GM21381 (cell line): ENCODE measurements at regions not wholly inside any gene's neighbourhood (a gene's known extent, or its start where the extent isn't known, plus 50 kb on each side); places are given as distances from the start of the nearest gene placed in this dataset.

Source experiments
- ATAC-seq: cut with Tn5 transposase; IDR thresholded peaks from one replicate; pipeline ENCODE4 v1.9.1; 2021; ENCODE audit warnings: mild to moderate bottlenecking, moderate library complexity; ENCODE audit not compliant: unreplicated experiment

DNA sequence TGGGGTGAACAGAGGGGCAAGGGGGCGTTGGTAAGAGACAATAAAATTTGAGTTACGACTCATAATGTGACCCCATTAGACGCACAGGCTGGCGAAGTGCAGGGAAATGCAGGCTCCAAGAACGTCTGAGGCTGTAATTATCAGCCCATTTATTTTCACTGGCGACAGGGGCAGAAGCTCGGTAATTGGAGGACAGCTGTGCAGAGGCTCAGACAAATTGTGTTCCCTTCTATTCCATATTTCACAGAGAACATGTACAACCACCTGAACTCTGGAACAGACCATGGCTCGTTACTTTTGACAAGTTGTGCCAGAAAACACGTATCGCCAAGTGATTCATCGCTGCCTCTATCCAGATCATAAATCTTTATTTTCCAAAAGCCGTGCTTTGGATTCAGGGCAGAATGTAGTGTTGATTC, 137.3 kb upstream of the FRMD4A start:
- no peak for ATAC-seq

DNA sequence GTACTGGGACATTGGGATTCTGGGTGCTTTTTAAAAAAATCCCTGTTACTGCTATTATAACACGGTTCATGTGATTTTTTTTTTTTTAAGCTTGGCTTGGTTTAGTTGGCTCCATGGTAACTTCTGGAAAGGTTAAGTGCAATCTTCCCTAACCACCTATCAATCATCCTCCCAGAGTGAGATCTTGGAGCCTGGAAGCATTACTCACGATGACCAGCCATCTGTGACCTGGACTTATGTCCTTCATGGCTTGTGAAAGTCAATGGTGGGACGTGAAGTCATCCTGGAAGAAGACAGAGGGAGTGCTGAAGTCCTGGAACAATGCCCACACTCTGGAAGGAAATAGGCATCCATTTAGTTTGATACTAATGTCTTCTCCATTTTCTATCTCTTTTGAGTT, 135.5 kb upstream of the FRMD4A start:
- no peak for ATAC-seq

DNA sequence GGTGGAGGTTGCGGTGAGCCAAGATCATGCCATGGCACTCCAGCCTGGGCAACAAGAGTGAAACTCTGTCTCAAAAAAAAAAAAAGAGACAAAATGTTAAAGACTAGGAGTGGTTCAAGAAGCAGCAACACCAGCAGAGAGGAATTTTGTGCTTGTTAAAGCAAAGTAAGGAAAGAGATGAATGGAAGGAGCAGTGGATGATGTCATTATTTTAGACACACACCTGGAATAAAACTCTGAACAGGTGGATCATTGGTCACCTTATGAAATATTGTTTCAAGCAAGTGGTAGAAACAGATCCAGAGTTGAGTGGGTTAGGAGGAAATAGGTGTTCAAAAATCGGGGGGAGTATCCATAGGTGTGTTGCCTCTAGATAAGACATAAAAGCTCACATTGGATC, 129.7 kb upstream of the FRMD4A start:
- no peak for ATAC-seq

DNA sequence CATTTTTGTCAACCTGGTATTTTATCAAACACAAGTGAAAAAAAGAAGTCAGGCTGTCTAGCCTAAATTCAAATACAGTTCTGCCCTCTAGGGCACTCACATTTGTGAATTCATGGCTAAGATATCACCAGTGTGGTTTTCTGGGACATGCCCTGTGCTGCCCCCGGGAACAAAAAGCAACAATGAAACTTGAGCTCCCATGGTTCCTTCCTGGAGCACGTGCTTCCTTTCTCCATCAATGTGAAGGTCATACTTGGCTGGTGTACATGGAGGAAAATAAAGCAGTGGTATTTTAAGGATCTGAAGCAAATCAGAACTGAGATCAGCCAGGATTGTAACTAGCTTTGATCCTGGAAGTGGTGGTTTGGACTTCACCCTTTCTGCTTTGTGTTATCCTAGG, 128.9 kb upstream of the FRMD4A start:
- ATAC-seq = no peak

DNA sequence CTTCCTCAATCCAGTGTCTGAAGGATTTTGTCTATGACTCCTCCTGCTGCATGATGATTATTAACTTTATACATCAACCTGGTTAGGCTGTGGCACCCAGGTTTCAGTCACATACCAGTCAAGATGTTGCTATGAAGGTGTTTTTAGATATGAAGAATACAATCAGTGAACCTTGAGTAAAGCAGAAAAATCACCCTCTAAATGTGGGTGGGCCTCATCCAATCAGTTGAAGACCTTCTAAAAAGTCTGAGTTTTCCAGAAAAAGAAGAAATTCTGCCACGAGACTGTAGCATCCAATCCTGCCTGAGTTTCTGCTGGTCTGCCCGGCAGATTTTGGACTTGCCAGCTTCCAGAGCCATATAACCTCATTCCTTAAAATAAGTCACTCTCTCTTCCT, 126.1 kb upstream of the FRMD4A start:
- no peak for ATAC-seq

DNA sequence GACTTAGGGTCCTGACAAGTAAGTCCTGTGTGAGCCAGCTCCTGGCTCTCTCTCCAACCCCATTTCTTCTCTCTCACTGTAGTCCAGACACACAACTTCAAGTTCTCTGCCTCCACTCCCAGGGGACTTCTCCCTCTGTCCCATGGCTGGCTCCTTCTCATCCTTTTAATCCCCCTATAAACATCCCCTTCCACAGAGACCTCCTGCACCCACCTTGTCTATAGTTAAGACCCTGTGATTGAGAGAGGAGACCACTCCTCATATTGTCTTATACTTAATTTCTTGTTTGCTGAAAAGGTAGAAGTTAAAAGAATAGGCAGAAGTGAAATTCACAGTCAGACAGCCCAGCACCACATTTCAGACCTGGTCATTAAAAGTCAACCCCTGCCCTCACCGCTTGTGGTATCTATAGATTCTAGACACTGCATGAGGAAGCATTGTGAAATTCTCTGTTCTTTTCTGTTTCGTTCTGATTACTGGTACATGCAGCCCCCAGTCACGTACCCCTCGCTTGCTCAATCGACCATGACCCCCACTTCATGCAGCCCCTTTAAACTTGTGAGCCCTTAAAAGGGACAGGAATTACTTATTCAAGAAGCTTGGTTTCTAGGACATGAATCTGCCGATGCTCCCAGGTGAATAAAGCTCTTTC, 125.6 kb upstream of the FRMD4A start:
- ATAC-seq = no peak

DNA sequence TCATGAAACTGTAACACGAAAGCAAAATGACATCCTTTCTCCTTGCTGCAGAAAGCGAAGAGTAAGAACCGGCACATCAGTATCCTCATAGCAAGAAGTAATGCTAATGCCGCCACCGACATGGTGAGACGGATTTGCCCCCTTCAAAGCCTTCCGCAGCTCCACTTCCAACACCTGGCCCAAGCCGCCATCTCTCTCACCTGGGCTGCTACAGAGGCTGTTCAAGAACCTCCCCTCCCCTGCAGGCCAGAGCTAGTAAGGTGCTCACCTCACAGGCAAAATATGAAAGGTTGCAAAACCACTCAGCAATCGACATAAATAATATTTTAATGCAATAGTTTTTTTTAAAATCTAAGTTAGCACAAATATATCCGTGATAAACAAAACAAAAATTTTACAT, 123.9 kb upstream of the FRMD4A start:
- no peak for ATAC-seq

DNA sequence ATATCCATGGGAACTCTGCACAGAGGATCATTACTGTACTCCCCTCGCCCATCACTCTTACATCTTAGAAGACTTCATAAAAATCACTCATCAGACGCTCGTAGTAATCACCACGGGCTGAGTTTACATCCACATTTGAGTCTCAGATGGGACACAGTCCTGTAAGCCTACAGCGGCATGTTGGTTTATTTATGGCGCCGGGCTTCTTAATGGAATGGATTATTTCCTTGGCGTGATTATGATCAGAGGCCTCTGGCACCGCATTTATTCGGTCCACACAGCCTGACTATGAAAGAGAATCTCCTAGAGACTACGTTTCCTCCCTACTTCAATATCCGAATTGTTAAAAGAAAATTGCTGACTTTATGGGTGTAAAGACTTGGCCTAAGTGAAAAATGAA, 123.5 kb upstream of the FRMD4A start:
- no peak for ATAC-seq

DNA sequence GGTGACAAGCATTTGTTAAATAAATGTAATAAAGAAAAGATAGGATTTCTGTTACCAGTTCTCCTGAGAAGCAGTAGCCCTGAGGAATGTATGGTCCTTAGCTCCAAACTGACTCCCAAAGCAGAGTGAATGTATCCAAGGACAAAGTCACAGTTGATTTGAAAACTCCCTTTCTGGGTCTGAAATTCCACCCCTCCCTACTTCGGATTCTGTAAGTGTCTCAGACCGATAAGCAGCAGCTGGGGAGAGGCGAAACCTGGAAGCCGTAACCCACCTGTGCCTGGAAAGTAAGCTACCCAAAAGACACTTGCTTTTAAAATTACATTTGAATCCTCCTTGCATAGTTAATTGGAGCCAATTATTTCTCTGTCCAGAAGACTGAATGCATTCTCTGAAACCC, 122.9 kb upstream of the FRMD4A start:
- no peak for ATAC-seq

DNA sequence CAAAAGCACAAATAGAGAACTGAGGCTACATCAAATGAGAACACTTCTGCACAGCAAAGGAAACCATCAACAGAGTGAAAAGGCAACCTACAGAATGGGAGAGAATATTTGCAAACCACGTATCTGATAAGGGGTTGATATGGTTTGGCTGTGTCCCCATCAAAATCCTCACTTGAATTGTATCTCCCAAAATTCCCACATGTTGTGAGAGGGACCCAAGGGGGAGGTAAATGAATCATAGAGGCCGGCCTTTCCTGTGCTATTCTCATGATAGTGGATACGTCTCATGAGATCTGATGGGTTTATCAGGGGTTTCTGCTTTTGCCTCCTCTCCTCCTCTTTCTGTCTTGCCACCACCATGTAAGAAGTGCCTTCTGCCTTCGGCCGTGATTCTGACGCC, 120.6 kb upstream of the FRMD4A start:
- no peak for ATAC-seq

DNA sequence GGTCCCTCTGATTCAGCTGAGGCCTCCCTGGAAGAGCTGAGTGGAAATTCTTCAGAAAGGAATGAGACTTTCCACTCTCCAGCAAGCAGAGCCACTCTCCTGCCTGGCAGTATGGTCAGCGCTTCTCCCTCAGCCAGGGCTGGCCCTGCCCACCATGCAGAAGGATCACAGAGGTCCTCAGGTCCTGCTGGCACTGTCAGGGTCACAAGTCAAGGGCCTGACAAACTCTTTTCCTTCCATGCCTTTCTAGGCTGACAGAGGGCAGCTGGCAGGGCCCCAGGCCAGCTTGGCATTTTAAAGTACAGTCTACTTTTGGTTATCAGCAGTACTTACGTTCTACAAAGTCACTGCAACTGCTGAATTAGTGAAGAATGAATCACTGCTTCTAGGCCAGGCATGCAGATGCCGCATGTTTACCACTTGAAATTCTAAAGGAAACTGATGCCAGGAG, 119.3 kb upstream of the FRMD4A start:
- no peak for ATAC-seq

DNA sequence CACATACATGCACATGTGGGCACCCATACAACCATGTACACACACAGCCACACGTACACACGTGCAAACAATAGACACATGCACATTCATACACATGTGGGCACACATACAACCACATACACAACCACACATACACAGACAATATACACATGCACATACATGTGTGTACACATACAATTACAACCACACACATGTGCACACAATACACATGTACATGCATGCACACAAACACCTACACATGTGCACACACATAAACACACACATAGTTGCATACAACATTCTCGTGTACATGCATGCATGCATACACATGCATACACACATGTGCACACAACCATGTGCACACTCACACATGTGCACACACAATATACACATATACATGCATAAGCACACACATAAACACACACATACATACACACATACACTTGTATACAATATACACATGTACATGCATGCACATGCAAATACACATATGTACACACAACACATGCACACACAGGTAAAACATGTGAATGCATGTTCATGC, 118.6 kb upstream of the FRMD4A start:
- ATAC-seq = no peak

DNA sequence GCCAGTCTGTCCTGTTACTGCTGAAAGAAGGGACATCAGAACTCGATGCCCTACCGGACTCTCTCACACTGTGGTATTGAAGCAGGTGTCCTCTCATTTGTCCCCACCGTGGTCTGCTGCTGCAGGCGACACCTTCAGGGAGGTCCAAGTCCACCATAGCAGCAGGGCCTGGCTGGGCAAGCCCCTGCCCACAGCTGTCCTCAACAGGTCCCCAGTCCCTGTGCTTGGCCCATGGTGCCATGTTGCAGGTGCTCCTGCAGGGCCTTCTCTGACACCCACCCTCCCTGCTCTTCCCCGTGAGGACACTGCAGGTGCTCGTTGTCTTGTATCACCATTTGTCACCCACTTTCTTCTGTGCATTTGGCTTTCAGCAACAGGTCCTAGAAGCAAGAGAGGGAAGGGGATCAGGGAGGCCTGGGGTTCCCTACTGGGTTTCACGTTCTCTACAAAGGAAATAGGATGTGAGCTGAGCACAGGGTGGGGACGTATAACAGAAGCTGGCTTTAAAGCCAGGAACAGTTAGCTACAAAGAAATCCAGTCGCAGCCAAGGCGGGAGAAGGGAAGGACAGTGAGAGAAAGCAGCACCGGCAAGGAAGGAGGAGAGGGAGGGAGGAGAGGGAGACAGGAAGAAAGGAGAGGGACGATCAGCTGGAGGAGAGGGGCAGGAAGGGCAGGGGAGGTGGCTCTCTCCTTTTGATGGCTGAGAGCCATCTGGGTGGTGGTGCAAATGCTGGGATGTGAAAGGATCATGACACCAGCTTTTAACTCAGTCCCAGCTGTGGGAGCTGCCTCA, 117.7 kb upstream of the FRMD4A start:
- no peak for ATAC-seq

DNA sequence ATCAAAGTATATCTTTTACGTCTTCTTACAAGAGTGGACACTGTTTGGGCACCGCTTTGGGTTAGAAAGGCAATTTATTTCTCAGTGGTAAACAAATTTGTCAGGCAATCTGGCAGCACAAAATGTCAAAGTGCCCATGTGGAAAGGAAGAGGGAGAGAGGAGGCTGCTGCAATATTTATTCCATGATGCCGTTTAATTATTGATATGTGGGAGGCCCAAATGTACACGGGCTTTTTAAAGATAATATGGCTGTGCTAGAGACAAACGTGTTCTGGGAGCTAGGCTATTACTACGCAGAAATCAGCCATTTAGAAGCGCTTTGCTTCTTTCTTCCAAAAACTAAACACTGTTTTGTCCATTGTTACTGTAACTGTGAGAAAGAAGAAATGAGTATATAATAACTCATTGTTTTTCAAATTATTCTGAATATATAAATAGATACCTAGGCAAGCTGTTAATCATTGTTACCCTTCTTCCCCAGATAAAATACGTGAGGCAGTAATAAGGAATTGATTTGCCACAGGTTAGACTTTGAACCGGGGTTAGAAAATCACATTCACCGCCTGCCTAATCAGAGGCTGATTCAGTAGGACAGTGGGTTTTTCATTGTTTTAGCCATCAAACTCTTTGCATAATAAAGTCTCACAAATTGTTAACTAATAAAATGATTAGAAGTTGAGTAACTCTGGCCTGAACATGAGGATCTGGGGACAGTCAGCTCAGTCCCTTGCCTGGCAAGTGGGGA, 116.5 kb upstream of the FRMD4A start:
- no peak for ATAC-seq

DNA sequence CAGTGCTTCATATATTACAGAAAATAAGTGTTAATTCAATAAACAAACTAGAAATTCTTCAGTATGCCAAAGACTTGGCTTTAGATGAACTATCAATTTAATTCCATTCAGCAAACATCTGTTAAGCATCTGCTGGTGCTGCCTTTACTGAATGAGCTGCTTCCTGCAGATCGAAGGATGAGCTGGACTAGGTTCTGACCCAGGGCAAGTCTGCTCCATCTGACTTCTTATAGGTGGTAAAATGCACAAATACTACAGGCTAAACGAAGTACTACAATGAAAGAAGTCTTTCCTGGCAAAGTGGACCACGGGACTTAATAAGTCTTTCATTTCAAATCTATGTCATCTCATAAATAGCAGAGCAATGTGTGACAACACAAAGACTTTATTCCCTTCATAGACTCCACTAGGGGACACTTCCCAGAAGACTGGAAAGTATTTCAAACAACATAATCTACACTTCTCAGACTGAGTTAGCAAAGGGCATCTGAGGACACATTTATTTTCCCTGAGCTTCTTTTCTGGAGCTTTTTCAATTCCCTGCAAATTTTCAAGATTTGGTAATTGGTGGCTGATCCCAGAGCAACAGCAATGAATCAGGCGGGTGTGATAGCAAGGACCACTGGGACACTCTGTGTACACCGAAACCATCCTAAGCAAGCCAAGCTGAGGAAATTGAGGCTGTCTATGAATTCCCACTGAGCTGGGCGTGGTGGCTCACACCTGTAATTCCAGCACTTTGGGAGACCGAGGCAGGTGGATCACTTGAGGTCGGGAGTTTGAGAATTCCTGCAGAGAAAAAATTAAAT, 108.9 kb upstream of the FRMD4A start:
- no peak for ATAC-seq

DNA sequence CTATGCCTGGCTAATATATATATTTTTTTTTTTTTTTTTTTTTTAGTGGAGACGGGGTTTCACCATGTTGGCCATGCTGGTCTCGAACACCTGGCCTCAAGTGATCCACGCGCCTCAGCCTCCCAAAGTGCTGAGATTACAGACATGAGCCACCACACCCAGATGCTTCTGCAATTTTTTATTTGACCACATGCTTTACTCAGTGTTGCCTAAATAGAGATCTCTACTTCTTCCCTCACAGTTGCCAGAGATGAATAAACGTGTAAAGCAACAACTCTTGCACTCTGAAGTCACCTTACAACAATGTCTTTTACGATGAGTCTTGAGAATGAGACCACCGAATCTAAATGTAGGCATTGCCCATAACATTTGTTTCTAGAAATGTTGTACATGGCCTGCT, 107.9 kb upstream of the FRMD4A start:
- ATAC-seq = no peak

DNA sequence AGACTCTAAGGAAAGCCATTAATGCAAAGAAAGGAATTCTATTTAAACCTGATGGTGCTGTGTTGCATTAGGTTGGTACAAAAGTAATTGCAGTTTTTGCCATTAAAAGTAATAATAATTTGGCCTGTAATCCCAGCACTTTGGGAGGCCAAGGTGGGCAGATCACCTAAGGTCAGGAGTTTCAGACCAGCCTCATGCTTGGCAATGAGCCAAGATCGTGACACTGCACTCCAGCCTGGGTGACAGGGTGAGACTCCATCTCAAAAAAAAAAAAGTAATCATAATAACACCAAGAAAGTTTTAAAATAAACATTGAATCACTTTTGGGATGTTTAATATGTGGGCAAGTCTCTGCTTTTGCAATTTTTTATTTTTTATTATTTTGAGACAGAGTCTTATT, 107.3 kb upstream of the FRMD4A start:
- no peak for ATAC-seq

DNA sequence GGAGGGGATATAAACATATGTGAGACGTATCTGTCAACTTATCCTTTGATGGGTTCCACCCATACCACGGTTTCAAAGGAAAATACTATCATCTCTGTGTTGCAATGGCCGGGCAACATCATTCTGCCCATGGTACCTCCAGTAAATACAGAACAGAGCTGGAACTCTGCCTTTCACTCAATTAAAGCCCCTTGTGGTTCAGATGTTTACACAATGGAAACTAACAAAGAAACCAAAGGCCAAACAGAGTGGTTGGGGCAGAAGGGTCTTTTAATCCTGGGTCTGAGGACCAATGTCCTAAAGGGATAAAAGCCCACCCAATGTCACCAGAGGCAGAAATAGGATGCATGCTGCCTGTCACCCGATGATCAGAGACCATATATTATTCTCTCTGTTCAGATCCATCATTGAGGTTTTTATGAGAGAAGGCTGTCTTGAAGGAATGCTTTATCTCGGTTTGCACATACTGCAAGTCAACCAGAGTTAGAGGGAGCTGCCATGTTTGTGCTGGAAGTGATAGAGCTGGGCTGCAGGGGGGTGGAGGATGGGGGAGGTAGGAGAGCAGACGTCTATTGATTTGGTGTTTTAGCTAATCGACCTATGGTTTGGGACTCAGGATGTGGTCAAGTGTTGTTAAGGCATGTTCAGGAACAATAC, 105.4 kb upstream of the FRMD4A start:
- ATAC-seq = no peak

DNA sequence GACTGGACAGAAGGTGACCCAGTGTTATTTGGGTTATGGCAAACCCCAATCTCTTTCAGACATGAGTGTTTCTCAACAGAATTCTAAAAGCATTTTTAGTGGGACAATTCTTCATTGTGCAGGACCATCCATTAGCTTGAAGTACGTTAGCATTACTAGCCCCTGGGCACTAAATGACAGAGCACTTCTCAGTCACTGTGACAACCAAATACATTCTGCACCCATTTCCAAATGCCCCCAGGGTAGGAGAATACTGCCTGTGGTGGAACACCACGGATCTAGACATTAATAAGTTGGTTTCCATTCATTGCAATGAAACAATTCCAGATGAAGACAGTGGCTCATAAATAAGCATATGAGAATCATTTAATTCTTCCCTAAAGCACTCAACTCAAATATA, 102.4 kb upstream of the FRMD4A start:
- no peak for ATAC-seq

DNA sequence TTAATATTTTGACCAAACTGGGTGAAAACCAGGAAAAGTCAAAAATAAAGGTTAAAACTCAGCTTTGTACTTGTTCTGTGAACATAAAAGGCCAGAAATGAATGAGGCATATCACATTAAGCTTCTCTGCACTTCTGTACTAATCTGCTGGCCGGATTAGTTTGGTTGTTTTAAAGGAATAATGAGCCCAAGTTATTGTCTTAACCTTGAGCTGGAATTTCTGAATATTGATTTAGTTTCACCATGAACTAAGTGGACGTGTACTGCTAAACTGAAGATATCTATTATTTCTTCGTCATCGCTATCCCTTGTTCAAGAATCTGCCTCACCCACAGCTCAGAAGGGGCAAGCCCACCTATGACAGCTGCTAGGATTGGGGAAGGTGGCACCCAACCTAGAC, 101.1 kb upstream of the FRMD4A start:
- no peak for ATAC-seq
